ENCODE measurements at regions not wholly inside any gene's neighbourhood (a gene's known extent, or its start where the extent isn't known, plus 50 kb on each side); places are given as distances from the start of the nearest gene placed in this dataset.

DNA sequence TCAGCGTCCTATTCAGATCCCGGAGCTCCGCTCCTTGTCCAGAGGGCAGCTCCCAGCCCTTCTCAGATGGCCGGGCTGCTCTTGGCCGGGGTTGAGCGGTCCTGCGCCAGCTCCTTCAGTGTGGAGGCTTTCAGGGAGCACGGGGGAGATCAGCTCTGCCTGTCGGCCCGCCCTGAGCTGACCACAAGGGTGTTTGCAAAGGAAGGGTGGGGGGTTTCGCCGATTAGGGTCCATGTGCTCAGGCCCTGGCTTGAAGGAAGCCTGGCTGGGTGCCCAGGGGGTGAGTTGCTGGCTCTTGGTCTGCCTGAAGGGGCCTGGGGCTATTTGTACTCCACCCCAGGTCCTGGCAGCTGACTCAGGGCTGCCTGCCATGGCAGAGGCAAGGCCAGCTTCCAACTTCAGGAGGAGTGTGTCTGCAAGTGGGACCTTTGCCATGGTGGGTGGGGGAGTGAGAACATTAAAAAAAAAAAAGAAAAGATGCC lies 250.1 kb upstream of the KLF4 start:
- POLR2A ChIA-PET = no interaction called here
- H3K4me3 ChIP-seq (ENCODE audit: low read depth, low read length) = no peak overlapping the region
- no peak for DNase-seq (ENCODE audit: low read depth, low spot score)
- no peak for TF ChIP-seq CTCF (IDR thresholded peaks at IDR 0.05; ENCODE audit: insufficient read depth, low read length, missing control alignments)
- CTCF ChIA-PET = no interaction called here

- TF ChIP-seq CTCF (IDR thresholded peaks at IDR 0.05; ENCODE audit: insufficient read depth, low read length, missing control alignments) = no peak
- DNase-seq (ENCODE audit: low read depth, low spot score) = no peak
- ChIA-PET CTCF (no interaction called here), POLR2A (no interaction called here)
- no peak overlapping the region for H3K4me3 ChIP-seq (ENCODE audit: low read depth, low read length)
Observed at GRCh38 chr9:107738789-107739188, 249.2 kb upstream of the KLF4 start.

DNA sequence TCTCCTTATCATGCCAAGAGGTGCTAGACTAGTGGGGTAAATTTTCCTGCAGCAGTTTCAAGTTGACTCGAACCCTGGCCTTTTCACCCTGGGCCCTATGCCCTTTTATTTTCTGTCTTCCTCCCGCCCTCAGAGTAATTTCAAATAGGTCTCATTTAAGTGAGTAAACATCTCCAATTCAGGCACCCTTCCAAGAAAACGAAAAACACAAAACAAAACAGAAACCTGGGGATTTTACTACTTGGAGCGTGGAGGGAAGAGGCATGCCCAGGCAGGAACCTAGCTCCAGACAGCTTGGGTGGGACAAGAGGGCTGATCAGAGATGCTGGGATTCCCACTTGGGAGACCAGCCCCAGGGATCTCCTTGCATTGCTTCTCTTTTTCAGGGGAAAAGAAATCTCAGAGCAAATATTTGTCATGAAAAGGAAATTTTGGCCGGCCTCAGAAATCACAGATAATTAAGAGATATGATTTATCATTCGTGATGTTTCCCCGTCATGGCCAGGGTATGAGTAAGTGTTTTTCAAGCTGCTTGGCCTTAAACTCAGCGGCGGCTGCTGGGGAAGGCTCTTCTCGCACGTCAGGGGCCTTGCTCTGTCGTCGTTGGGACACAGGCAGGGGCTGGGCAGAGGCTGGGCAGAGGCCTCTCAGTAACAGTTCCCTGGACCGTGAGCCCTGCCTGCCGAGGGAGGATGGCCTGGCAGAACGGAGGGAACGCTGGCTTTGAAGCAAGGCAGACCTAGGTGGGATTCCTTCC lies 248.6 kb upstream of the KLF4 start:
- H3K4me3 ChIP-seq (ENCODE audit: low read depth, low read length) = no peak overlapping the region

GRCh38 chr9:107737610-107737986 lies 248.0 kb upstream of the KLF4 start:
- no peak for TF ChIP-seq CTCF (IDR thresholded peaks at IDR 0.05; ENCODE audit: insufficient read depth, low read length, missing control alignments)
- POLR2A ChIA-PET = interaction anchor here (0.9 kb wide), 1 partner anchor 16 kb away, joined by 4 read pairs; no protein-coding TSS in a partner anchor
- no peak for DNase-seq (ENCODE audit: low read depth, low spot score)
- CTCF ChIA-PET = interaction anchor here (2.0 kb wide), 1 partner anchor 11 kb away, joined by 8 read pairs; no protein-coding TSS in a partner anchor
- no peak overlapping the region for H3K4me3 ChIP-seq (ENCODE audit: low read depth, low read length)

More for the DNA sequence above, 248.6 kb upstream of the KLF4 start:
- no peak for DNase-seq (ENCODE audit: low read depth, low spot score)
- no peak for TF ChIP-seq CTCF (IDR thresholded peaks at IDR 0.05; ENCODE audit: insufficient read depth, low read length, missing control alignments)
- CTCF ChIA-PET = no interaction called here
- POLR2A ChIA-PET = interaction anchor here (0.9 kb wide), 1 partner anchor 17 kb away, joined by 4 read pairs; no protein-coding TSS in a partner anchor

DNA sequence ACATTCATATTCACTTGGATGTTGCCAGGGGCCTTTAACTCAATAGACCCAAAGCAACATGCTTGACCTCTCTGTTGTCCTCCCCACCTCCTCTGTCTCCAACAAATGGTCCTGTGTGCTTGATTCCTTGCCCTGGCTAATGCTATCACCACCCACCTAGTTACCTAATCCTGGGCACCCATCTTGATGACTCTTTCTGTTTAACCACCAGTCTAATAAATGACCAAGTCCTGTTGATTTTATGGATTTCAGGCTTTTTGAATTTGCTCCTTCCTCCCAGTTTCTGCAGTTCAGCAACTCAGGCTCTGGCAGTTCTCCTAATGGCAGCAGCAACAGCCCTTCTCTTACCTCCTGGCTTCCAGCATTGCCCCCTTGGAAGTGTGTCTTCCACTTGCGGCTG lies 246.3 kb upstream of the KLF4 start:
- ChIA-PET CTCF (interaction anchor here (2.0 kb wide), 1 partner anchor 13 kb away, joined by 8 read pairs; no protein-coding TSS in a partner anchor), POLR2A (no interaction called here)
- no peak overlapping the region for H3K4me3 ChIP-seq (ENCODE audit: low read depth, low read length)
- no peak for DNase-seq (ENCODE audit: low read depth, low spot score)
- no peak for TF ChIP-seq CTCF (IDR thresholded peaks at IDR 0.05; ENCODE audit: insufficient read depth, low read length, missing control alignments)

DNA sequence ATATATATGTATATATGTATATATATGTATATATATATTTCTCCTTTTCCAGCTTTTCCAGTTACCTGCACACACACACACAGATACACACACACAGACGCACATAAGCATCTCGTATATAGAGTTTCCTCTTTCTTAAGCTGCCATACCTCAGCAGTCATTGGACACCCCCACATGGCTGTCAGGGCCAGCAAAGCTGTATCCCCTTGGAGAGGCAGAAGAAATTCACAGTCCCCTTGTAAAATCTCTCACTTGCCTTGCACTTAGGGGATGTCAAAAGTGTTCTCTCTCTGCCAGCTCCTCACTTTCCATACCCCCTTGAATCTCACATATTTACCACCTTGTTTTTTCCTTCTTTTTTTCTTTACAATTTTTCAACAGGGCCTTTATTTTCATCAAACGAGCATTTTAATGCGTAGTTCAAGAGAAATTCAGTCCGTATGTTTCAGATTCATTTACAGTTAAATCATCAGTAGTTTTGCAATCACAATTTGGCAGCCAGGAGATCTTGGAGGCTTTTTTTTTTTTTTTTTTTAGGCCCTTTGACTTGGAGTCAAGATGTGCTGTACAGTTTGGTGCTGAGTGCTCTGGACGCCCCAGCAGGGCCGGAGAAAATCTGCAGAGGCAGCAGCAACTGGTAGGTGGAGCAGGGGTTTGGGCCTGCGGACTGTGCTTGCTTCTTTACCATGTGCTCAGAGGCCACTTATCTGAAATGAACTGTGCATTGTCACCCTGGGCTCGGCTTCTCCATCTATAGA lies 244.9 kb upstream of the KLF4 start:
- DNase-seq (ENCODE audit: low read depth, low spot score) = peak; percentile 42
- TF ChIP-seq CTCF (IDR thresholded peaks at IDR 0.05; ENCODE audit: insufficient read depth, low read length, missing control alignments) = no peak
- POLR2A ChIA-PET = interaction anchor here (1.2 kb wide), 1 partner anchor 17 kb away, joined by 4 read pairs; no protein-coding TSS in a partner anchor
- H3K4me3 ChIP-seq (ENCODE audit: low read depth, low read length) = no peak overlapping the region
- CTCF ChIA-PET = interaction anchor here (0.8 to 1.3 kb wide), 3 partner anchors 15 to 269 kb away, joined by 4 to 5 read pairs (median 4); no protein-coding TSS in a partner anchor
